ENCODE measurements at regions not wholly inside any gene's neighbourhood (a gene's known extent, or its start where the extent isn't known, plus 50 kb on each side); places are given as distances from the start of the nearest gene placed in this dataset.

DNA sequence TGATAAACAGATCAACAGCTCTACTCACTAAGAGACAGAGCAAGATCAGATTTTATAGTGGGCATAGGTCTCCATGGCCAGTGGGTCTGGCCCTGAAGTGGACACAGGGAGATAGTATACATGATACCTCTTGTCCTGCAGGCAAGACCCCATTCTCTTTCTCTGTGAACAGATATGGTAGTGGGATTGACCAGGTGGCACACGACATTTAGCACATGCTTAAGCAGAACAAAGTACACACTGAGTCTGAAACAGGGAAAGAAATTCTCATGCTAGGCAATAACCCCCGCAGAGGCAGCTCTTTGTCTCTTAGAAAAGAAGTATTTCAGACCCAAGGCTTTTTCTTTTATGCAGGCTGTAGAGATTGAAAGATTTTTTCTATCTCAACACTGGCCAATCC lies 1331.2 kb downstream of the FSCB start:
- no peak for TF ChIP-seq TAF1 (IDR thresholded peaks at IDR 0.05; ENCODE audit: borderline replicate concordance, low read depth, low read length)
- no peak for TF ChIP-seq MAX (IDR thresholded peaks at IDR 0.05; ENCODE audit: low read depth)
- no peak for TF ChIP-seq CTCF (IDR thresholded peaks at IDR 0.05)
- no peak for TF ChIP-seq TCF12 (IDR thresholded peaks at IDR 0.05)
- no peak for TF ChIP-seq POLR2AphosphoS5 (IDR thresholded peaks at IDR 0.05; ENCODE audit: low read depth, low read length)

Measured in SK-N-SH (cell line).